ENCODE measurements at regions not wholly inside any gene's neighbourhood (a gene's known extent, or its start where the extent isn't known, plus 50 kb on each side); places are given as distances from the start of the nearest gene placed in this dataset.
"Not testable (repeated sequence)": the region's sequence is repeated elsewhere in the genome, so short reads cannot be mapped to it uniquely, and the experiment has no call there.

DNA sequence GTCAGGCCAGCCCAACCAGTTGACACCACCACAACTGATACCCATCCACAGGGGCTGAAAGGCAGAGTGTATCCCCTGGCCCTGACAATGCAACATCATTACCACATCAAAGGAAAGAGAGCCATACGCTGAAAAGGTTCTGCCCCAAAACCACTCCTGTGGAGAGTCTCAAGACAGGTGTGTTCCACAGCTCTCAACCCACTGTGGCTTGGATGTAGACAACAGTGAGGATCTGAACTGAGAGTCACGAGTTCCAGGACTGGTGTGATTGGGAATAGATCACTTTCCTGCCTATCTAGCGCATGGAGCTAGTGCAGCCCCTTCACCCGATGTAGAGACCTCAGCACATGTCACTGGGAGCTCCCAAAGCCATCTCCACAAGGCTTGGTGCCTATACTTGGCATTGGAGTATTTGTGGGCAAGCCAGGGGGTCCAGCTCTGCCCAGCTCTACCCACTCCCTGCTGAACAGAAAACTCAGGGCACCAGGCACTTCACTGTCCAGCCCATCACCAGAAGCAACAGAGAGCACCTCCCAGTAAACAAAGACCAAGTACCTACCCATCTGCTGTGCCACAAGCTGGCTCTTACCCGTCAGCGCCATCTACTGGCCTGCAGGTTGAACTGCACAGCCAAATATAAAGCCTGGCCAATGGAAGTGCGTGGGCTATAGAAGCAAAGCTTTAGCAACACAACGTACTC lies 579.5 kb downstream of the UQCRFS1 start:
- Histone ChIP-seq H3K4me1 (no peaks in the 10 kb centered on the region), H3K27me3 (no peaks in the 10 kb centered on the region), H3K36me3 (no peaks in the 10 kb centered on the region), H3K27ac (no peak overlapping the region), H3K4me3 (no peak overlapping the region), H3K9me3 (no peaks in the 10 kb centered on the region)
- peak; percentile 95 for ATAC-seq
- intact Hi-C loops (cut with DNase I) = no loop called here
- no peak for DNase-seq
- TF ChIP-seq, protein P1, sequence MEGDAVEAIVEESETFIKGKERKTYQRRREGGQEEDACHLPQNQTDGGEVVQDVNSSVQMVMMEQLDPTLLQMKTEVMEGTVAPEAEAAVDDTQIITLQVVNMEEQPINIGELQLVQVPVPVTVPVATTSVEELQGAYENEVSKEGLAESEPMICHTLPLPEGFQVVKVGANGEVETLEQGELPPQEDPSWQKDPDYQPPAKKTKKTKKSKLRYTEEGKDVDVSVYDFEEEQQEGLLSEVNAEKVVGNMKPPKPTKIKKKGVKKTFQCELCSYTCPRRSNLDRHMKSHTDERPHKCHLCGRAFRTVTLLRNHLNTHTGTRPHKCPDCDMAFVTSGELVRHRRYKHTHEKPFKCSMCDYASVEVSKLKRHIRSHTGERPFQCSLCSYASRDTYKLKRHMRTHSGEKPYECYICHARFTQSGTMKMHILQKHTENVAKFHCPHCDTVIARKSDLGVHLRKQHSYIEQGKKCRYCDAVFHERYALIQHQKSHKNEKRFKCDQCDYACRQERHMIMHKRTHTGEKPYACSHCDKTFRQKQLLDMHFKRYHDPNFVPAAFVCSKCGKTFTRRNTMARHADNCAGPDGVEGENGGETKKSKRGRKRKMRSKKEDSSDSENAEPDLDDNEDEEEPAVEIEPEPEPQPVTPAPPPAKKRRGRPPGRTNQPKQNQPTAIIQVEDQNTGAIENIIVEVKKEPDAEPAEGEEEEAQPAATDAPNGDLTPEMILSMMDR (IDR thresholded peaks at IDR 0.05) = peak; percentile 82

DNA sequence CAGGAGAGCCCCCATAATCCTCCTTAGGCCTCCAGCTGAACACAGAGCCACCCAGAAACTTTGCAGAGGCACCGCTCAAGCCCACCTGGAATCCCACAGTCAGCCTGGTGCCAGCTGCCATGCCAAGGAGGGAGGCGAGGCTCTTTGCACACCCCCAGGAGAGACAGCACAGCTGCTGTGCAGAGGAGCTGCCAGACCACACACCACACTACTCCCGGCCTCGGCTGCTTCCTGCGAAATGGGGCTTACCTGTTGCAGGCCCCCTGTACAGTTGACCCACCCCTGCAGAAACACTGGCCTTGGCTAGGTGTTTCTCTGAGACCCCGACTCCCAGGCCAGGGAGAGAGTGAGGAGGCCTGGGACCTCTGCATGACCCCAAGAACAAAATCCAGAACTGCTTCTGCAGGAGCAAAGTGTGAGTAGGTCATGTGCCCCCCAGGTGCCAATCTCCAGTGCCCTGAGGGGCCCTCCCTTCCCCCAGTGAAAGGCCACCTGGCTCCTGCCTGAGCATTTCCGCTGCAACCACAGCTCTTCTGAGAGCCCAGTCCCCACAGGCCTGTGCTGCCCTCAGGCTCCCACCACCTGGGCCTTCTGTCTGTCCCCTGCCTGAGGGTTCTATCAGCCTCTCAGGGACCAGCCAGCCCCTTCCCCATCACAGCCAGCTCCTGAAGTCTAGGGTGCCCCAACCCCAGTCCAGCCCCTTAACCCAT lies 580.4 kb downstream of the UQCRFS1 start:
- DNase-seq (no peak), ATAC-seq (peak; percentile 27)
- Histone ChIP-seq H3K4me1 (no peaks in the 10 kb centered on the region), H3K27me3 (no peaks in the 10 kb centered on the region), H3K9me3 (no peaks in the 10 kb centered on the region), H3K4me3 (no peak overlapping the region), H3K27ac (no peak overlapping the region), H3K36me3 (no peaks in the 10 kb centered on the region)
- TF ChIP-seq, protein P1 (IDR thresholded peaks at IDR 0.05) = no peak
- intact Hi-C loops (cut with DNase I) = no loop called here

DNA sequence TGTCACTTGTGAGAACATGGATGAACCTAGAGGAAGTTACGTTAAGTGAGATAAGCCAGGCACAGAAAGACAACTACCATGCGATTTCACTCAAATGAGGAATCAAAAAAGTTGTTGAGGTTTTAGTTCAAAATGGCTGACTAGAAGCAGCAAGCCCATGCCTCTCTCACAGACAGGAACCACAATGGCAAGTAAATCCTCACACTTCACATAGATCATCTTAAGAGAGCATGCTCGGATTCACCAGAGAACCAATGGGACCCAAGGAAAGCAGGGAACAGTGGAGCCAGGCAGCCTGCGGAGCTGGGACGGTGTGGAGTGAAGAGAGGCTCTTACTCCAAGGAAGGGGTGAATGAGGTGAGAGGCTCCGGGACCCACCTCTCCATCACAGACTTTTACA lies 581.0 kb downstream of the UQCRFS1 start:
- H3K27me3 ChIP-seq = no peaks in the 10 kb centered on the region
- DNase-seq (no peak), ATAC-seq (peak; percentile 8)
- no peak overlapping the region for H3K4me3 ChIP-seq
- TF ChIP-seq, protein P1 (IDR thresholded peaks at IDR 0.05) = no peak
- H3K9me3 ChIP-seq = no peaks in the 10 kb centered on the region
- H3K4me1 ChIP-seq = no peaks in the 10 kb centered on the region
- no peak overlapping the region for H3K27ac ChIP-seq
- intact Hi-C loops (cut with DNase I) = no loop called here
- no peaks in the 10 kb centered on the region for H3K36me3 ChIP-seq

DNA sequence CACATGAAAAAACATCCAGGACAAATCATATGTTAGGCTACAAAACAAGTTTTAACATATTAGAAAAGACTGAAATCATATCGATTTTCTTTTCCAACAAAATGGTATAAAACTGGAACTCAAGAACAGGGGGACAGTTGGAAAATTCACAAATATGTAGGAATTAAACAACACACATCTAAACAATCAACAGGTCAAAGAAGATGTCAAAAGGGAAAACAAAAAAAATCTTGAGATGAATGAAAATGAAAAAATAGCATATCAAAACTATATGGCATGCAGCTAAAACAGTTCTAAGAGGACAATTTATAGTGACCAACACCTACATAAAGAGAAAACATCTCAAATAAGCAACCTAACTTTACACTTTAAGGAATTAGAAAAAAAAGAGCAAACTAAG lies 585.3 kb downstream of the UQCRFS1 start:
- DNase-seq (no peak), ATAC-seq (no peak)
- H3K4me1 ChIP-seq = no peaks in the 10 kb centered on the region
- no peak overlapping the region for H3K27ac ChIP-seq
- intact Hi-C loops (cut with DNase I) = no loop called here
- TF ChIP-seq, protein P1 (IDR thresholded peaks at IDR 0.05) = no peak
- H3K36me3 ChIP-seq = no peaks in the 10 kb centered on the region
- no peaks in the 10 kb centered on the region for H3K9me3 ChIP-seq
- H3K4me3 ChIP-seq = no peak overlapping the region
- no peaks in the 10 kb centered on the region for H3K27me3 ChIP-seq

DNA sequence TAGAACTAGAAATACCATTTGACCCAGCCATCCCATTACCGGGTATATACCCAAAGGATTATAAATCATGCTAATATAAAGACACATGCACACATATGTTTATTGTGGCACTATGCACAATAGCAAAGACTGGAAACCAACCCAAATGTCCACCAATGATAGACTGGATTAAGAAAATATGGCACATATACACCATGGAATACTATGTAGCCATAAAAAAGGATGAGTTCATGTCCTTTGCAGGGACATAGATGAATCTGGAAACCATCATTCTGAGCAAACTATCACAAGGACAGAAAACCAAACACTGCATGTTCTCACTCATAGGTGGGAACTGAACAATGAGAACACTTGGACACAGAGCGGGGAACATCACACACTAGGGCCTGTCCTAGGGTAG lies 586.5 kb downstream of the UQCRFS1 start:
- H3K27ac ChIP-seq; DNase-seq; H3K36me3 ChIP-seq; intact Hi-C loops (cut with DNase I); H3K4me1 ChIP-seq; H3K27me3 ChIP-seq; H3K4me3 ChIP-seq; H3K9me3 ChIP-seq; ATAC-seq: not testable (repeated sequence)

DNA sequence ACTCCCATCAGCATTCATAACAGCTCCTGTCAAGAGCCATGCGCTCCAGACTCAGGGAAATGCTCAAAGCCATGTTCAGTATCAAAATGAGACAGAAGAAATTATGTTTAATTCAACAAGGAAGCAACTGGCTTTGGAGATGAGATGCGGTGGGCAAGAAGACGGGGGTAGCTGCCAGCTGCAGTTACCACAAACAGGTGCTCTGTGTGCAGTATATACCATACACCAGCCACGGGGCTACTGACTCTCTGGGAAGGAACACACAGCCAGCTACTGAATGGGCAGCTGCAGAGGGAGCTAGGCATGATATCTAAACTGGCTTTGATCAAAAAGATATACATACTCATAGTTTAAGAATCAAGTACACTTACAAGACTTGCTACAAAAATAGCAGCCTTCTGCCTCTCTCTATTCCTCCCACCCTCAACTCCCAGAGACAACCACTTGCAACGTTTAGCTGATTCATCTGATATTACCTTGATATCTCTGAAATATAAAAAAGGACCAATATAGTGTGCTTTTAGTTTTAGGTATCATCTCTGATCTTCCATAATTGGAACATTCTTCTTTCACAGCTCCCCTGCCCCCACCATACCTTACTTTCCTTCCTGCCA lies 593.0 kb downstream of the UQCRFS1 start:
- DNase-seq = no peak
- Histone ChIP-seq H3K27me3 (no peaks in the 10 kb centered on the region), H3K36me3 (no peaks in the 10 kb centered on the region), H3K9me3 (peaks cover 3% of the 10 kb centered on the region), H3K4me3 (no peak overlapping the region), H3K4me1 (no peaks in the 10 kb centered on the region), H3K27ac (no peak overlapping the region)
- intact Hi-C loops (cut with DNase I) = no loop called here
- ATAC-seq = no peak
- TF ChIP-seq, protein P1 (IDR thresholded peaks at IDR 0.05) = no peak

Measured in upper lobe of right lung (tissue), 1 donor.